PC-3 (cell line): ENCODE measurements at regions not wholly inside any gene's neighbourhood (a gene's known extent, or its start where the extent isn't known, plus 50 kb on each side); places are given as distances from the start of the nearest gene placed in this dataset.

ENCODE experiments used
- ATAC-seq: fragments of 200-7000 bp; cut with Tn5 transposase; 2 replicates; pipeline ENCODE4 v1.9.1; 2020; ENCODE audit warnings: mild to moderate bottlenecking, moderate library complexity
- BruUV-seq: library from RNA; stranded (reverse); fragments of 400-500 nt; replicated peaks from 2 replicates; lab custom pipeline; 2021; lab: Mats Ljungman, UMichigan
- CTCF ChIA-PET: fragments of 300-600 bp; sonication (Branson Sonifier 250); formaldehyde crosslinking; loops from one replicate; lab custom pipeline; 2022; ENCODE audit warnings: antibody characterized with exemption; lab: Charles Lee
- POLR2A ChIA-PET: fragments of 300-600 bp; sonication (Branson Sonifier 250); formaldehyde crosslinking; loops from one replicate; lab custom pipeline; 2022; ENCODE audit warnings: antibody characterized with exemption; ENCODE audit not compliant: unreplicated experiment; lab: Charles Lee
- DNase-seq: peaks from one replicate; pipeline ENCODE4 v3.0.0-alpha.2; 2015
- H2AFZ ChIP-seq: fragments of 300-600 bp; sonication (generic); 2 replicates; pipeline ENCODE4 v1.6.0; 2016; ENCODE audit warnings: antibody characterized with exemption, low read length
- H3F3A ChIP-seq: fragments of 300-600 bp; sonication (generic); one replicate; pipeline ENCODE4 v1.6.0; 2017; ENCODE audit warnings: antibody characterized with exemption, low read length, control low read depth, mild to moderate bottlenecking; ENCODE audit not compliant: unreplicated experiment
- H3K27ac ChIP-seq: fragments of 300-600 bp; sonication (generic); 2 replicates; pipeline ENCODE4 v1.5.1; 2016; ENCODE audit warnings: mild to moderate bottlenecking, low read length
- H3K27me3 ChIP-seq: fragments of 300-600 bp; sonication (generic); 2 replicates; pipeline ENCODE4 v1.6.1; 2016; ENCODE audit warnings: low read length, mixed read lengths
- H3K36me3 ChIP-seq: fragments of 300-600 bp; sonication (generic); 2 replicates; pipeline ENCODE4 v1.6.1; 2016; ENCODE audit warnings: low read depth, mixed run types, low read length, mixed read lengths
- H3K4me1 ChIP-seq: fragments of 300-600 bp; sonication (generic); 2 replicates; pipeline ENCODE4 v1.5.1; 2016; ENCODE audit warnings: low read length; ENCODE audit not compliant: insufficient read depth
- H3K4me2 ChIP-seq: fragments of 300-600 bp; sonication (generic); 2 replicates; pipeline ENCODE4 v1.6.0; 2016; ENCODE audit warnings: low read length
- H3K4me3 ChIP-seq: fragments of 300-600 bp; sonication (generic); 2 replicates; pipeline ENCODE4 v1.5.1; 2016; ENCODE audit warnings: mild to moderate bottlenecking, low read length, mixed read lengths
- H3K79me2 ChIP-seq: fragments of 300-600 bp; sonication (generic); 2 replicates; pipeline ENCODE4 v1.6.1; 2017; ENCODE audit warnings: low read length, mixed read lengths
- H3K9ac ChIP-seq: fragments of 300-600 bp; sonication (generic); 2 replicates; pipeline ENCODE4 v1.6.0; 2016; ENCODE audit warnings: mild to moderate bottlenecking, low read length
- H3K9me2 ChIP-seq: fragments of 300-600 bp; sonication (generic); replicated peaks from 2 replicates; pipeline ENCODE4 v1.6.1; 2016; ENCODE audit warnings: mixed run types, low read length, mixed read lengths
- H3K9me3 ChIP-seq: fragments of 300-600 bp; sonication (generic); 2 replicates; pipeline ENCODE4 v1.6.1; 2016; ENCODE audit warnings: low read length, mixed read lengths
- H4K20me1 ChIP-seq: fragments of 300-600 bp; sonication (generic); 2 replicates; pipeline ENCODE4 v1.6.1; 2016; ENCODE audit warnings: low read length, mixed read lengths
- CTCF ChIP-seq: fragments of 300-600 bp; sonication (generic); conservative IDR thresholded peaks from 2 replicates; pipeline ENCODE4 v1.5.1; 2017; ENCODE audit warnings: antibody characterized with exemption, low read depth, mild to moderate bottlenecking, low read length
- EZH2 ChIP-seq: fragments of 300-600 bp; sonication (generic); IDR thresholded peaks from one replicate; pipeline ENCODE4 v1.6.1; 2017; ENCODE audit warnings: antibody characterized with exemption, mild to moderate bottlenecking, low read length; ENCODE audit not compliant: unreplicated experiment
- EZH2phosphoT487 ChIP-seq: fragments of 300-600 bp; sonication (generic); IDR thresholded peaks from 2 replicates; pipeline ENCODE4 v1.6.1; 2018; ENCODE audit warnings: mild to moderate bottlenecking, antibody characterized with exemption, low read length, borderline replicate concordance
- intact Hi-C: fragments of 100-400 bp; cut with micrococcal nuclease; formaldehyde crosslinking; loops from 2 replicates; pipeline ENCODE4 v1.9.0; 2023

GRCh38 chr2:66948234-66948633, 448.9 kb upstream of the ETAA1 start:
- Histone ChIP-seq H3K9me2 (no peaks in the 10 kb centered on the region), H3K4me2 (peak overlapping the region; percentile 35), H3K27me3 (no peaks in the 10 kb centered on the region), H3K36me3 (no peaks in the 10 kb centered on the region), H3K27ac (peak overlapping the region; percentile 40), H2AFZ (no peak overlapping the region), H3F3A (no peaks in the 10 kb centered on the region), H4K20me1 (no peaks in the 10 kb centered on the region), H3K79me2 (no peaks in the 10 kb centered on the region), H3K4me3 (no peak overlapping the region), H3K9ac (no peak overlapping the region), H3K4me1 (peaks cover 14% of the 10 kb centered on the region), H3K9me3 (no peaks in the 10 kb centered on the region)
- BruUV-seq, result no TSS peak
- ChIA-PET CTCF (no interaction called here), POLR2A (no interaction called here)
- TF ChIP-seq EZH2phosphoT487, result no peak
- no peak for TF ChIP-seq CTCF
- TF ChIP-seq EZH2, result no peak
- intact Hi-C loops, result no loop called here
- DNase-seq (no peak), ATAC-seq (no peak)

- Histone ChIP-seq H2AFZ (no peak overlapping the region), H4K20me1 (no peaks in the 10 kb centered on the region), H3K27me3 (no peaks in the 10 kb centered on the region), H3K9ac (no peak overlapping the region), H3F3A (no peaks in the 10 kb centered on the region), H3K9me2 (no peaks in the 10 kb centered on the region), H3K36me3 (no peaks in the 10 kb centered on the region), H3K4me1 (peaks cover 5% of the 10 kb centered on the region; the same call in 1 of the 2 replicates), H3K79me2 (no peaks in the 10 kb centered on the region), H3K4me2 (no peak overlapping the region), H3K27ac (no peak overlapping the region), H3K4me3 (no peak overlapping the region), H3K9me3 (no peaks in the 10 kb centered on the region)
- no peak for DNase-seq
- ChIA-PET POLR2A (no interaction called here), CTCF (no interaction called here)
- no peak for TF ChIP-seq CTCF
- no peak for TF ChIP-seq EZH2
- no peak for TF ChIP-seq EZH2phosphoT487
- no TSS peak for BruUV-seq
- ATAC-seq, result no peak
- intact Hi-C loops, result no loop called here
Observed at GRCh38 chr2:66957198-66957597, 439.9 kb upstream of the ETAA1 start.

GRCh38 chr2:66957677-66958076, 439.5 kb upstream of the ETAA1 start:
- Histone ChIP-seq H3K4me3 (no peak overlapping the region), H3K9me2 (no peaks in the 10 kb centered on the region), H3F3A (no peaks in the 10 kb centered on the region), H3K27me3 (no peaks in the 10 kb centered on the region), H3K79me2 (no peaks in the 10 kb centered on the region), H3K4me1 (peaks cover 5% of the 10 kb centered on the region; the same call in 1 of the 2 replicates), H3K9ac (no peak overlapping the region), H3K36me3 (no peaks in the 10 kb centered on the region), H3K27ac (no peak overlapping the region), H2AFZ (no peak overlapping the region), H3K4me2 (no peak overlapping the region), H3K9me3 (no peaks in the 10 kb centered on the region), H4K20me1 (no peaks in the 10 kb centered on the region)
- intact Hi-C loops, result no loop called here
- BruUV-seq, result no TSS peak
- DNase-seq (no peak), ATAC-seq (no peak)
- ChIA-PET CTCF (no interaction called here), POLR2A (no interaction called here)
- TF ChIP-seq EZH2phosphoT487, result no peak
- no peak for TF ChIP-seq CTCF
- TF ChIP-seq EZH2, result no peak
